ENCODE measurements at regions not wholly inside any gene's neighbourhood (a gene's known extent, or its start where the extent isn't known, plus 50 kb on each side); places are given as distances from the start of the nearest gene placed in this dataset.

GRCh38 chr3:170768334-170768801 lies 101.6 kb downstream of the RPL22L1 start:
- Histone ChIP-seq H3K27me3 (ENCODE audit: insufficient read depth, low read length, poor library complexity) (no peaks in the 10 kb centered on the region), H3K27ac (ENCODE audit: low read length) (no peak overlapping the region), H3K4me2 (ENCODE audit: insufficient read depth, low read length) (no peak overlapping the region), H3K36me3 (ENCODE audit: insufficient read depth, low read length) (no peaks in the 10 kb centered on the region), H3K4me1 (ENCODE audit: insufficient read depth, low read length) (no peaks in the 10 kb centered on the region), H3K4me3 (ENCODE audit: low read depth in 1 of 2, low read length in 2 of 2) (no peak overlapping the region), H3K9me3 (ENCODE audit: insufficient read depth, low read length, severe bottlenecking) (no peaks in the 10 kb centered on the region), H3K79me2 (ENCODE audit: insufficient read depth, low read length) (no peaks in the 10 kb centered on the region), H2AFZ (ENCODE audit: low read depth, low read length) (no peak overlapping the region), H3K9ac (ENCODE audit: low read depth, low read length) (no peak overlapping the region), H4K20me1 (ENCODE audit: insufficient read depth, low read length) (no peaks in the 10 kb centered on the region)
- DNase-seq, result peak; percentile 16
- peak; percentile 88 for ATAC-seq (ENCODE audit: insufficient read depth, low read depth)
- TF ChIP-seq, protein P1, sequence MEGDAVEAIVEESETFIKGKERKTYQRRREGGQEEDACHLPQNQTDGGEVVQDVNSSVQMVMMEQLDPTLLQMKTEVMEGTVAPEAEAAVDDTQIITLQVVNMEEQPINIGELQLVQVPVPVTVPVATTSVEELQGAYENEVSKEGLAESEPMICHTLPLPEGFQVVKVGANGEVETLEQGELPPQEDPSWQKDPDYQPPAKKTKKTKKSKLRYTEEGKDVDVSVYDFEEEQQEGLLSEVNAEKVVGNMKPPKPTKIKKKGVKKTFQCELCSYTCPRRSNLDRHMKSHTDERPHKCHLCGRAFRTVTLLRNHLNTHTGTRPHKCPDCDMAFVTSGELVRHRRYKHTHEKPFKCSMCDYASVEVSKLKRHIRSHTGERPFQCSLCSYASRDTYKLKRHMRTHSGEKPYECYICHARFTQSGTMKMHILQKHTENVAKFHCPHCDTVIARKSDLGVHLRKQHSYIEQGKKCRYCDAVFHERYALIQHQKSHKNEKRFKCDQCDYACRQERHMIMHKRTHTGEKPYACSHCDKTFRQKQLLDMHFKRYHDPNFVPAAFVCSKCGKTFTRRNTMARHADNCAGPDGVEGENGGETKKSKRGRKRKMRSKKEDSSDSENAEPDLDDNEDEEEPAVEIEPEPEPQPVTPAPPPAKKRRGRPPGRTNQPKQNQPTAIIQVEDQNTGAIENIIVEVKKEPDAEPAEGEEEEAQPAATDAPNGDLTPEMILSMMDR (IDR thresholded peaks at IDR 0.05; ENCODE audit: borderline replicate concordance, extremely low read depth, low read length, poor library complexity, severe bottlenecking), result no peak
- no peak for TF ChIP-seq EZH2 (IDR thresholded peaks at IDR 0.05; ENCODE audit: borderline replicate concordance, low read depth, low read length, severe bottlenecking)

DNA sequence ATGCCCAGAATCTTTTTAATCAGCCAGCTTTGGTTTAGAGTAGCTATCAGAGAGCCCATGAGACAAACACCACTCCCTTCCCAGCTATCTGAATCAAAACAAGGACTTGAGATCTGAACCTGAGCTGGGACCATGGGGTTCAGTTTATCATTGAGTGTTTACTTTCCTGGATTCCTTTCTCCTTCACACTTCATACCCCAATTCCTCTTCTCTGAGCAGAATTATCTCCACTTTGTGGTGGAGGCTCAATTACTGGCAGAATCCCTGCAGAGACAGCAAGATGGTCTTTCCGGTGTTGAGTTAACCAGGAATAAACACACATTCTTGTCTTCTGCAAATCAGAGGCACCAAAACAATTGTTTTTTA lies 102.4 kb downstream of the RPL22L1 start:
- no peaks in the 10 kb centered on the region for H3K4me1 ChIP-seq (ENCODE audit: insufficient read depth, low read length)
- H3K9ac ChIP-seq (ENCODE audit: low read depth, low read length), result no peak overlapping the region
- H3K36me3 ChIP-seq (ENCODE audit: insufficient read depth, low read length), result no peaks in the 10 kb centered on the region
- no peak overlapping the region for H3K4me3 ChIP-seq (ENCODE audit: low read depth in 1 of 2, low read length in 2 of 2)
- no peak overlapping the region for H3K27ac ChIP-seq (ENCODE audit: low read length)
- TF ChIP-seq, protein P1 (IDR thresholded peaks at IDR 0.05; ENCODE audit: borderline replicate concordance, extremely low read depth, low read length, poor library complexity, severe bottlenecking), result no peak
- TF ChIP-seq EZH2 (IDR thresholded peaks at IDR 0.05; ENCODE audit: borderline replicate concordance, low read depth, low read length, severe bottlenecking), result no peak
- DNase-seq (no peak), ATAC-seq (ENCODE audit: insufficient read depth, low read depth) (no peak)
- no peak overlapping the region for H3K4me2 ChIP-seq (ENCODE audit: insufficient read depth, low read length)
- no peak overlapping the region for H2AFZ ChIP-seq (ENCODE audit: low read depth, low read length)
- peaks cover 3% of the 10 kb centered on the region for H3K27me3 ChIP-seq (ENCODE audit: insufficient read depth, low read length, poor library complexity)
- H3K79me2 ChIP-seq (ENCODE audit: insufficient read depth, low read length), result no peaks in the 10 kb centered on the region
- no peaks in the 10 kb centered on the region for H3K9me3 ChIP-seq (ENCODE audit: insufficient read depth, low read length, severe bottlenecking)
- H4K20me1 ChIP-seq (ENCODE audit: insufficient read depth, low read length), result no peaks in the 10 kb centered on the region

DNA sequence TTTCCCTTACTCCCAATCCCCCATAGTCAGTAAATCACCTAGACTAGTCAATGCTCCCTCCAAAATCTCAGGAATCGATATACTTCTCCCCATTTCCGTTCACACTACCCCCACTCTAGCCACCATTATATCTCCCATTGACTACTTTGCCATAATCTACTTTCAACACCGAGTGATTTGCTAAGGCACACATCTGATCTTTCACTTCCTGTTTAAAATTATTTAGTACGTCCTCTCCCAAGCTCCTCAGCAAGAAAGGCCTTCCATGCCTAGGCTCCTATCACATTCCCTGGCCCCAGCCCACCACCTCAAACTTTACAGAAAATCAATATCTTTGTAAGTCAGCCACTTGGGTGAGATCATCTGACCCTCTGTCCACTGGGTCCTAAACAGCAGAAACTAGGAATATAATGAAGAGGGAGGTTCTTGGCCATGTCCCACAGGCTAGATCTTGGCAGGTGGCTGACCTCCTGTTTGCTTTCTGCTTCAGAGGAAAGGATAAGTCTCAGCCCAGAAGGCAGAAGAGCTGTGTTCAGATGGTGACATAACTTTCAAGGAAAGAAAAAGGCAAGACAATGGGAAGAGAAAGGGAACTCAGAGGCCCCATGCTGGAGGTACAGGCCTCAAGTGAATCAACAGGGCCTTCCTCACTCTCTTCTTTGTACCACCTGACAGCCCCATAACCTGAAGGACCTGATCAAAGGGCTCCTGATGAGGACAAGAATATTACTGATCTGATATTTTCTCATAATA lies 103.0 kb downstream of the RPL22L1 start:
- Histone ChIP-seq H3K4me2 (ENCODE audit: insufficient read depth, low read length) (no peak overlapping the region), H3K4me1 (ENCODE audit: insufficient read depth, low read length) (no peaks in the 10 kb centered on the region), H3K4me3 (ENCODE audit: low read depth in 1 of 2, low read length in 2 of 2) (no peak overlapping the region), H2AFZ (ENCODE audit: low read depth, low read length) (no peak overlapping the region), H3K9me3 (ENCODE audit: insufficient read depth, low read length, severe bottlenecking) (no peaks in the 10 kb centered on the region), H3K9ac (ENCODE audit: low read depth, low read length) (no peak overlapping the region), H3K27ac (ENCODE audit: low read length) (no peak overlapping the region), H3K36me3 (ENCODE audit: insufficient read depth, low read length) (no peaks in the 10 kb centered on the region), H3K27me3 (ENCODE audit: insufficient read depth, low read length, poor library complexity) (peaks cover 3% of the 10 kb centered on the region), H4K20me1 (ENCODE audit: insufficient read depth, low read length) (no peaks in the 10 kb centered on the region), H3K79me2 (ENCODE audit: insufficient read depth, low read length) (no peaks in the 10 kb centered on the region)
- TF ChIP-seq EZH2 (IDR thresholded peaks at IDR 0.05; ENCODE audit: borderline replicate concordance, low read depth, low read length, severe bottlenecking), result no peak
- TF ChIP-seq, protein P1 (IDR thresholded peaks at IDR 0.05; ENCODE audit: borderline replicate concordance, extremely low read depth, low read length, poor library complexity, severe bottlenecking), result no peak
- DNase-seq, result no peak
- ATAC-seq (ENCODE audit: insufficient read depth, low read depth), result no peak

Data from DND-41 (cell line).